B cell (primary cell): ENCODE measurements at regions not wholly inside any gene's neighbourhood (a gene's known extent, or its start where the extent isn't known, plus 50 kb on each side); places are given as distances from the start of the nearest gene placed in this dataset.

Experiments
- ATAC-seq: fragments of 200-7000 bp; cut with Tn5 transposase; one replicate; pipeline ENCODE4 v1.10.0; 2021; ENCODE audit warnings: low read depth, mild to moderate bottlenecking, moderate number of reproducible peaks, moderate library complexity
- CTCF ChIA-PET: fragments of 350-600 bp; sonication (Branson Sonifier 250); formaldehyde crosslinking; loops from one replicate; lab custom pipeline; 2021; ENCODE audit warnings: antibody characterized with exemption, inconsistent platforms; lab: Charles Lee
- POLR2A ChIA-PET: fragments of 350-600 bp; sonication (Branson Sonifier 250); formaldehyde crosslinking; loops from one replicate; lab custom pipeline; 2021; ENCODE audit warnings: antibody characterized with exemption; lab: Charles Lee
- DNase-seq: peaks from one replicate; pipeline ENCODE4 v3.0.0; 2013
- H2AFZ ChIP-seq: 2 replicates; pipeline ENCODE4 v1.6.1; 2012; ENCODE audit warnings: mild to moderate bottlenecking, low read depth, low read length; ENCODE audit not compliant: insufficient read depth, poor library complexity, severe bottlenecking
- H3K27ac ChIP-seq, 2 donors: 1 replicate in 1 of 2; 2 replicates in 1 of 2; pipeline ENCODE4 v1.5.1; 2012 to 2013; ENCODE audit warnings: low read length in 2 of 2, mild to moderate bottlenecking in 2 of 2, moderate library complexity in 1 of 2
- H3K27me3 ChIP-seq, 4 experiments: fragments of 200-600 bp in 1 of 4; sonication (generic) in 1 of 4; replicated peaks in 1 of 4; 1 replicate in 2 of 4; 2 replicates in 2 of 4; pipeline versions ENCODE4 v1.6.1 to v1.7.0; 2013 to 2016; ENCODE audit warnings: low read length in 3 of 4, mild to moderate bottlenecking in 2 of 4, mixed read lengths in 1 of 4, moderate library complexity in 1 of 4; ENCODE audit not compliant: insufficient read depth in 4 of 4, control insufficient read depth in 3 of 4; ENCODE audit errors: control extremely low read depth in 1 of 4
- H3K36me3 ChIP-seq, 2 experiments: replicated peaks in 1 of 2; 1 replicate in 1 of 2; 2 replicates in 1 of 2; pipeline versions ENCODE4 v1.6.1 to v1.7.1; 2013; ENCODE audit warnings: low read length in 1 of 2; ENCODE audit not compliant: insufficient read depth in 2 of 2, control insufficient read depth in 1 of 2; ENCODE audit errors: control extremely low read depth in 1 of 2, extremely low read depth in 1 of 2
- H3K4me1 ChIP-seq, 2 donors: fragments of 200-600 bp in 1 of 2; sonication (generic) in 1 of 2; 1 replicate in 1 of 2; 2 replicates in 1 of 2; pipeline versions ENCODE4 v1.5.1 to v1.6.1; 2013 to 2017; ENCODE audit warnings: low read length in 2 of 2; ENCODE audit not compliant: control insufficient read depth in 2 of 2, insufficient read depth in 2 of 2
- H3K4me2 ChIP-seq: replicated peaks from 2 replicates; pipeline ENCODE3; 2012; ENCODE audit warnings: mild to moderate bottlenecking, low read depth, low read length; ENCODE audit not compliant: poor library complexity, severe bottlenecking
- H3K4me3 ChIP-seq, 5 experiments: fragments of 200-600 bp in 1 of 5; sonication (generic) in 1 of 5; 1 replicate in 3 of 5; 2 replicates in 2 of 5; pipeline versions ENCODE4 v1.5.1 to v1.7.0; 2011 to 2016; ENCODE audit warnings: low read length in 4 of 5, mild to moderate bottlenecking in 4 of 5, low read depth in 2 of 5, control low read depth in 1 of 5, moderate library complexity in 1 of 5; ENCODE audit not compliant: insufficient read depth in 1 of 5; ENCODE audit errors: control extremely low read depth in 1 of 5, extremely low read depth in 1 of 5
- H3K79me2 ChIP-seq: fragments of 200-600 bp; sonication (generic); one replicate; pipeline ENCODE4 v1.6.0; 2016; ENCODE audit warnings: low read length; ENCODE audit not compliant: control insufficient read depth, insufficient read depth
- H3K9ac ChIP-seq: fragments of 200-600 bp; sonication (generic); 2 replicates; pipeline ENCODE4 v1.6.1; 2017; ENCODE audit warnings: mild to moderate bottlenecking, low read length, moderate library complexity
- H3K9me3 ChIP-seq, 3 donors: one replicate each; pipeline versions ENCODE4 v1.6.1 to v1.7.1; 2013; ENCODE audit warnings: low read length in 2 of 3; ENCODE audit not compliant: control insufficient read depth in 2 of 3, insufficient read depth in 1 of 3; ENCODE audit errors: control extremely low read depth in 1 of 3
- H4K20me1 ChIP-seq: 2 replicates; pipeline ENCODE4 v1.6.0; 2012; ENCODE audit warnings: mild to moderate bottlenecking, low read length; ENCODE audit not compliant: insufficient read depth, control insufficient read depth, poor library complexity, severe bottlenecking
- H3K27ac Mint-ChIP-seq: one replicate; pipeline ENCODE4 v1.8.0; 2021; ENCODE audit warnings: mixed read lengths
- H3K27me3 Mint-ChIP-seq: one replicate; pipeline ENCODE4 v1.8.0; 2021; ENCODE audit warnings: mixed read lengths
- H3K4me1 Mint-ChIP-seq: one replicate; pipeline ENCODE4 v1.8.0; 2021; ENCODE audit warnings: mixed read lengths
- H3K4me3 Mint-ChIP-seq: one replicate; pipeline ENCODE4 v1.8.0; 2021; ENCODE audit warnings: mixed read lengths
- H3K9me3 Mint-ChIP-seq: one replicate; pipeline ENCODE4 v1.8.0; 2022; ENCODE audit warnings: mixed read lengths; ENCODE audit not compliant: insufficient read depth
- EZH2 ChIP-seq: IDR thresholded peaks from 2 replicates; pipeline ENCODE4 v1.6.1; 2012; ENCODE audit warnings: borderline replicate concordance, low read depth, mild to moderate bottlenecking, moderate library complexity, low read length; ENCODE audit not compliant: insufficient read depth, poor library complexity, severe bottlenecking
- WGBS: methylation state at CpG from one replicate; pipeline ENCODE4 v1.1.5; 2013; ENCODE audit warnings: missing lambda C conversion rate; ENCODE audit not compliant: insufficient coverage; 5-methylcytosine and 5-hydroxymethylcytosine counted together
- intact Hi-C: fragments of 100-400 bp; cut with micrococcal nuclease; formaldehyde crosslinking; loops from one replicate; pipeline ENCODE4 v1.10.0; 2022
- TF ChIP-seq, protein P1 (sequence below): fragments of 200-600 bp; IDR thresholded peaks from one replicate; pipeline ENCODE4 v1.8.0; 2022; ENCODE audit warnings: antibody characterized with exemption, mild to moderate bottlenecking

- Mint-ChIP-seq H3K4me3 (no peak overlapping the region), H3K4me1 (no peaks in the 10 kb centered on the region), H3K27ac (no peak overlapping the region), H3K27me3 (no peaks in the 10 kb centered on the region), H3K9me3 (no peaks in the 10 kb centered on the region)
- no peaks in the 10 kb centered on the region for H3K9me3 ChIP-seq
- H3K27ac ChIP-seq = no peak overlapping the region
- H3K4me3 ChIP-seq = no peak overlapping the region
- no peaks in the 10 kb centered on the region for H3K27me3 ChIP-seq
- intact Hi-C loops = no loop called here
- ATAC-seq (no peak), DNase-seq (no peak)
- H3K36me3 ChIP-seq = no peaks in the 10 kb centered on the region
- no CpG with 5 or more reads among the region's 1 CpG for WGBS
- H3K4me2 ChIP-seq = no peak overlapping the region
- H3K9ac ChIP-seq = no peak overlapping the region
- H3K79me2 ChIP-seq = no peaks in the 10 kb centered on the region
- H4K20me1 ChIP-seq = no peaks in the 10 kb centered on the region
- no peaks in the 10 kb centered on the region for H3K4me1 ChIP-seq
- H2AFZ ChIP-seq = no peak overlapping the region
- TF ChIP-seq, protein P1, sequence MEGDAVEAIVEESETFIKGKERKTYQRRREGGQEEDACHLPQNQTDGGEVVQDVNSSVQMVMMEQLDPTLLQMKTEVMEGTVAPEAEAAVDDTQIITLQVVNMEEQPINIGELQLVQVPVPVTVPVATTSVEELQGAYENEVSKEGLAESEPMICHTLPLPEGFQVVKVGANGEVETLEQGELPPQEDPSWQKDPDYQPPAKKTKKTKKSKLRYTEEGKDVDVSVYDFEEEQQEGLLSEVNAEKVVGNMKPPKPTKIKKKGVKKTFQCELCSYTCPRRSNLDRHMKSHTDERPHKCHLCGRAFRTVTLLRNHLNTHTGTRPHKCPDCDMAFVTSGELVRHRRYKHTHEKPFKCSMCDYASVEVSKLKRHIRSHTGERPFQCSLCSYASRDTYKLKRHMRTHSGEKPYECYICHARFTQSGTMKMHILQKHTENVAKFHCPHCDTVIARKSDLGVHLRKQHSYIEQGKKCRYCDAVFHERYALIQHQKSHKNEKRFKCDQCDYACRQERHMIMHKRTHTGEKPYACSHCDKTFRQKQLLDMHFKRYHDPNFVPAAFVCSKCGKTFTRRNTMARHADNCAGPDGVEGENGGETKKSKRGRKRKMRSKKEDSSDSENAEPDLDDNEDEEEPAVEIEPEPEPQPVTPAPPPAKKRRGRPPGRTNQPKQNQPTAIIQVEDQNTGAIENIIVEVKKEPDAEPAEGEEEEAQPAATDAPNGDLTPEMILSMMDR = no peak
- no peak for TF ChIP-seq EZH2
- ChIA-PET CTCF (no interaction called here), POLR2A (no interaction called here)
Measured at GRCh38 chr7:123303926-123304325, 104.2 kb upstream of the SLC13A1 start.

DNA sequence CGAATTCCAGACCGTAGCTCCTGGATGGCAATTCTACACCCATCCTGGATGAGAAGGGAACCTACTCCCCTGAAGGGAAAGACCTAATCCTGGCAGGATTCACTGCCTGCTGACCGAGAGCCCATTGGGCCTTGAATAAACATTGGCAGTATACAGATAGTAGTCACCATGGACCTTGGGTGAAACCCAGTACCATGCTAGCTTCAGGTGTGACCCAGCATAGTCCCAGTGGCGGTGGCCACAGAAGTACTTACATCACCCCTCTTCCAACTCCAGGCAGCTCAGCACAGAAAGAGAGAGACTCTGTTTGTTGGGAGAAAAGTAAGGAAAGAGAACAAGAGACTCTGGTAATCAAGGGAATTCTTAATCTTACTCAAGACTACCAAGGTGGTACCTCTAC, 97.2 kb upstream of the SLC13A1 start:
- no peak overlapping the region for H3K4me3 ChIP-seq
- peaks cover 0 to 4% (median 0%) of the 10 kb centered on the region in 3 donors for H3K9me3 ChIP-seq
- no peak overlapping the region for H3K4me3 Mint-ChIP-seq
- no peaks in the 10 kb centered on the region for H3K27me3 ChIP-seq
- intact Hi-C loops = no loop called here
- no peak overlapping the region for H3K27ac Mint-ChIP-seq
- no peak overlapping the region for H3K4me2 ChIP-seq
- no peak overlapping the region for H3K9ac ChIP-seq
- no peaks in the 10 kb centered on the region for H3K36me3 ChIP-seq
- no peaks in the 10 kb centered on the region for H3K4me1 ChIP-seq
- H4K20me1 ChIP-seq = no peaks in the 10 kb centered on the region
- ATAC-seq = no peak
- H3K79me2 ChIP-seq = no peaks in the 10 kb centered on the region
- peaks cover 2% of the 10 kb centered on the region for H3K9me3 Mint-ChIP-seq
- H3K4me1 Mint-ChIP-seq = no peaks in the 10 kb centered on the region
- no peak overlapping the region for H2AFZ ChIP-seq
- no peaks in the 10 kb centered on the region for H3K27me3 Mint-ChIP-seq
- WGBS = 86% methylated on average over 3 of the region's 4 CpGs
- H3K27ac ChIP-seq = no peak overlapping the region
- DNase-seq = no peak
- ChIA-PET CTCF (no interaction called here), POLR2A (no interaction called here)
- no peak for TF ChIP-seq EZH2
- TF ChIP-seq, protein P1 = no peak
